ENCODE measurements at regions not wholly inside any gene's neighbourhood (a gene's known extent, or its start where the extent isn't known, plus 50 kb on each side); places are given as distances from the start of the nearest gene placed in this dataset.
"Not testable (repeated sequence)": the region's sequence is repeated elsewhere in the genome, so short reads cannot be mapped to it uniquely, and the experiment has no call there.

DNA sequence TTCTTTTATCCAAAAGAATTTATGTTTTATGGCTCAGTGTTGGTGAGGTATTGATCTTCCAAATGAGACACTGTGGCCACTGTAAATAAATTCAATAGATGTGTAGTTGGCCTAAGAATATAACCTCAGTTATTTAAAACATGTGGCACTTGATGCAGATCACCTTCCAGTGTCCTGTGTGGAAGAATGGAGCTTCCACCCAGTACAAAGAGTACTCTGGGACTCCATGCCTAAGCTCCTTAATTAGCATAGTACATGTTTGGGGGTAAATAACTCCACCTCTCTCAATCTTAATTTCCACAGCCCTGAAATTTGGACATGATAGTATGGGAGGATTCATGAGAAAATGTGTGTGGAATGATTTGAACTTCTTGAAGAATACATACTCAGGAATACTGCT is 105.7 kb downstream of the SPDYE17 start:
- not testable (repeated sequence) for DNase-seq (ENCODE audit: low read depth in 2 of 3, low spot score in 1 of 3)

- DNase-seq (ENCODE audit: low read depth in 2 of 3, low spot score in 1 of 3) = not testable (repeated sequence)
Measured at GRCh38 chr7:76924756-76925155, 107.4 kb downstream of the SPDYE17 start.

- DNase-seq (ENCODE audit: low read depth in 2 of 3, low spot score in 1 of 3) = not testable (repeated sequence)
Measured at GRCh38 chr7:76918619-76919018, 113.5 kb downstream of the SPDYE17 start.

GRCh38 chr7:76914361-76914760 is 117.8 kb downstream of the SPDYE17 start:
- not testable (repeated sequence) for DNase-seq (ENCODE audit: low read depth in 2 of 3, low spot score in 1 of 3)

DNA sequence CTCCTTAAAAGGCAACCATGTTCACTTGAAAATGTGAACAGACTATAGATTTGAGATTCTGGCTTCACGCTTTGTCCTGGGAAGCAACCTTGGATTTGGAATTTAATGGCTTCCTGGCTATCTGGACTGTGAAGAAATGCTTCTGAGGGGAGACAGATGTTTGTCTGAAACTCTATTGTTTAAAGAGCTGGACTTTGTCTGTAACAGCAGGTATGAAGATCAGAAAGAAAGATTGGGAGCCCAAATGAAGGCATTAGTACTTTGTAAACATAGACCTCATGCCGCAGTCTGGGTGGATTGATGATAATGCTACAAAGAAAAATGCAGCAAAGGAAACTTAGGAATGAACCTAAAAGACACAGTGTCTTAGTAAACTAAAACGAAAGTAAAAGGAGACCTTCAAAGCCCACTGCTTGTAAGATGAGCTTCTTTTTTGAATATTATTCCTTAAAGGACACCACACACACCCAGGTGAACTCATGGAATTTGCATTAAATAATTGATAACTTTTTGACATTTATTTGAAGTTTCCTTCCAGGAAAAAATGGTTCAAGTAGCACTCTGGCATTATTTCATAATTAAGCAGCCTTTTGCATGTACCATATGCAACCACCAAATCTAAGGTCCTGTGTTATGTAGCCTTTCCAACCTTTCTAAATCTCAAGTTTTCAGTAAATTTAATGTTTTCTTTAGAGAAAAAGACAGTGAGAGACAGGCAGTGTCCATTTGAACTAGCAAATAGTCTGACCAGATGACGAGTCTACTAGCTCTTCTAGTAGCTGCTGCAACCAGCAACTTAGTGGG is 119.9 kb downstream of the SPDYE17 start:
- DNase-seq (ENCODE audit: low read depth in 2 of 3, low spot score in 1 of 3) = not testable (repeated sequence)

GRCh38 chr7:76904688-76905087 is 127.5 kb downstream of the SPDYE17 start:
- DNase-seq (ENCODE audit: low read depth in 2 of 3, low spot score in 1 of 3) = not testable (repeated sequence)

GRCh38 chr7:76901944-76902710 is 130.0 kb downstream of the SPDYE17 start:
- DNase-seq (ENCODE audit: low read depth in 2 of 3, low spot score in 1 of 3) = not testable (repeated sequence)

- not testable (repeated sequence) for DNase-seq (ENCODE audit: low read depth in 2 of 3, low spot score in 1 of 3)
Measured at GRCh38 chr7:76898807-76899206, 133.4 kb downstream of the SPDYE17 start.

DNA sequence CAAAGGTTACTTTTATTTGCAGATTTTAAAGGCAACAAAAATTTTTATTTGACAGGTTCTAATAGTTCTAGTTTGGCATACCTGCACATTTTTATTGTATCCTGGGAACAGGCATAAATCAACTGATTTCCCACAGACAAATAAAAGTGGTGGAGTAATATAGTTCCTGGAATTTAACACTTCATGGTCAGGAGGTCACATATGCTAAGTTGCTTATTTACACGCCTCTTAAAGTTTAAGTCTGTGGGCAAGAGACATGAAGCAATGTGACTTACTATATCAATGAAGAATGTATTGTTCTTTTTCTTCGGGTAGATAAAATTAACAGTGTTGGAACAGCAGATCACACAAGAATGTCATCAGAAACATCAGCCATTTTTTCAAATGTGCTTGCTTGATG is 135.2 kb downstream of the SPDYE17 start:
- not testable (repeated sequence) for DNase-seq (ENCODE audit: low read depth in 2 of 3, low spot score in 1 of 3)

GRCh38 chr7:76895696-76896095 is 136.5 kb downstream of the SPDYE17 start:
- DNase-seq (ENCODE audit: low read depth in 2 of 3, low spot score in 1 of 3) = not testable (repeated sequence)

DNA sequence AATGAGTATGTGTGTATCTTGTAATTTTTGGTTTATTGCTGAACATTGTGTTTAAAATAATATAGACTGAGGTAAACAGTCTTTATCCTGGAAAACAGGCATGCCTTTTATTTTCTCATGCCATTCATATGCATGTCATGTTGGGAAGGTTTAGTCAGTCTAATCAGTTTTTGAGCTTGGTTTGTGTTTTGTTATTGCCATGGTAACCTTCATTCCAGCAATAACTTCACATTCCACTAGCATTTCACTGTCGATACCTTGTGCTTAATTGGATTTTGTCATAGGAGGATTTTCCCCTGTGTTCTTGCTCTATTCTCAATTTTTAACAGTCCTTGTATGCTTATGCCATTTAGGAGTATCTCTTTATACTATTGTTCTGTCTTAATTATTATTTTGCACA is 140.4 kb downstream of the SPDYE17 start:
- not testable (repeated sequence) for DNase-seq (ENCODE audit: low read depth in 2 of 3, low spot score in 1 of 3)

GRCh38 chr7:76879733-76880288 is 152.3 kb downstream of the SPDYE17 start:
- not testable (repeated sequence) for DNase-seq (ENCODE audit: low read depth in 2 of 3, low spot score in 1 of 3)

- not testable (repeated sequence) for DNase-seq (ENCODE audit: low read depth in 2 of 3, low spot score in 1 of 3)
Measured at GRCh38 chr7:76875760-76876159, 156.4 kb downstream of the SPDYE17 start.

GRCh38 chr7:76870504-76870808 is 161.7 kb downstream of the SPDYE17 start:
- DNase-seq (ENCODE audit: low read depth in 2 of 3, low spot score in 1 of 3) = not testable (repeated sequence)

GRCh38 chr7:76867364-76867889 is 164.7 kb downstream of the SPDYE17 start:
- DNase-seq (ENCODE audit: low read depth in 2 of 3, low spot score in 1 of 3) = not testable (repeated sequence)

DNA sequence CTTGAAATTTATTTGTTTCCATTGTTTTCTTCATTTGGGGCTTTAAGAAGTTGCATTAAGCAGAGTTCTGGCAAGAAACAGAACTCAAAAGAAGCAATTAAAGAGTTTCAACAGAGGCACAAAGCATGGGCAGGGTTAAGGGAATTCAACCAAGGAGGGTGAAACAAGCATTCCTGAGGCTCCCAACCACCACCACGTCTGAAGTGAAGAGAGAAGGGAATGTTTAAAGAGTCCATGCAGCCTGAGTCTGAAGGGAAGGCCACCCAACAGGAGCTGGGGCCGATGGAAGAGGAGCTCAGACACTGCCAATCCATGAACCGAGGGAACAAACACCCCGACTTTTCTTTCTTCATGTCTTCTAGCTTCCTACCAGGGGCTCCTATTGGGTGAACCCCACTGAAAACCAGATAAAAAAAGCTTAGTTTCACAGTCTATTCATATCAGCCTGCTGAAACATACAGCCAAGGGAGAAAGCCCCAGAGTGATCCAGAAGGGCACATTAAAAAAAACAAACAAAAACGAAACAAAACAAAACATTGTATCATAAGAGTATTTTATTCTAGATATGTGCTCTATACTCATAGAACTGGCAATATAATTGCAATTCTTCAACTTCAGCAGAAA is 168.9 kb downstream of the SPDYE17 start:
- DNase-seq (ENCODE audit: low read depth in 2 of 3, low spot score in 1 of 3) = not testable (repeated sequence)

DNA sequence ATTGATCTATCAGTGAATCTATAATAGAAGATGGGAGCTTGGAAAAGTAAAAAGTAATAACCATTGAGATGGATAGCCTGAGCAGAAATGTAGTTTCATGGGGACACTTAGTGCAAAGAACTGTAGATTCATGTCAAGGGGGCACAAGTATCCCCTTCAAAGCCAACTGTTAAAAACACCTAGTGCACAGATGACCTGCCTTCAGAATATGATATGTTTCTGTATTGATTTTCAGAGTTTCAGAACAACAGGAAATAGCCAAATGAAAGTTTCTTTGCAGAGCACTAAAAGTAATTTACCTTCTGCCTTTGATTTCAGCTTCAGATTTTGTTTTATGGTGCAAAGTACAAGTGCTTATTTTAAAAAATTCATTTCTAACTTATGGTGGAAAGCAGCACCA is 169.9 kb downstream of the SPDYE17 start:
- not testable (repeated sequence) for DNase-seq (ENCODE audit: low read depth in 2 of 3, low spot score in 1 of 3)

DNA sequence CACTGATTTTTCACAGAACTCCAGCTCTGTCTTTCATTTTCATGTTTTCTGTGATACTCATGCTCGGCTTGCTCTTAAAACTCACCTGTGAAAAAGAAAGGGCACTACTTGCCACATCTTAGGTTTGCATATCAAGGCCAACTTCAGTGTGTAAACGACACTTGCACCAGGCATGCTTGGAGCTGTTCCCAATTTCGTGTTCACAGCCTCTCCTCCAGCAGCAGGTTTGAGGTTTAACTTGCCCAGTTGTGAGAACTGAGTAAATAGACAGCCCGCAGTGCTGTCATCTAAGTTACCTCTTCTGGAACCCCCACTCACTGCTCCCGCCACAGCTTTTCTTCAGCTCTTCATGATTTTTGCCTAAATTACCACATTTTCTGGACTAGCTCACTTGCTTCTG is 172.2 kb downstream of the SPDYE17 start:
- not testable (repeated sequence) for DNase-seq (ENCODE audit: low read depth in 2 of 3, low spot score in 1 of 3)

- not testable (repeated sequence) for DNase-seq (ENCODE audit: low read depth in 2 of 3, low spot score in 1 of 3)
Measured at GRCh38 chr7:76854631-76855030, 177.5 kb downstream of the SPDYE17 start.

DNA sequence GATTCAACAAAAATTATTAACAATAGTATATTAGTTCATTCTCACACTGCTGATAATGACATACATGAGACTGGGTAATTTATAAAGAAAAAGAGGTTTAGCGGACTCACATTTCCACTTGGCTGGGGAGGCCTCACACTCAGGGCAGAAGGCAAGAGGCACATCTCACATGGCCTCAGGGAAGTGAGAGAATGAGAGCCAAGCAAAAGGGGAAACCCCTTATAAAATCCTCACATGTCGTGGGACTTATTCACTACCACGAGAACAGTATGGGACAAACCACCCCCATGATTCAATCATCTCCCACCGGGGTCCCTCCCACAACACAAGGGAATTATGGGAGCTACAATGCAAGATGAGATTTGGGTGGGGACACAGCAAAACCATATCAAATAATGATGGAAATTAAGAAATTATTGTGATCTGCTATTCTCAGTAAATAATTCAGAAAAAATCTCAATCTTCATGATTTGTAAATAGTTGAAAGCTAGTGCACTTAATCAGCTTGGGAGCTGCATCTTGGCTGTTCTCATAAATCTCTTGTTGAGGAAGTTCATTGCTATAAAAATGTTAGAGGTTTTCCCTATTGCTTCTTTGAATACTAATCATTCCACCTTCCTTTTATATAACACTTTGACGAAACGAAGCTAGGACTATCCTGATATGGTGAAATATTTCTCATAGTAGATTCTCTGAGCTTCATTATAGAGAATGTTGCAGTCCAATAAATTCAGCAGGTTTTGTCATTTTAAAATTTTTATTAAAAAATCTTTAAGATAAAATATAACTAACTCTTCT is 179.2 kb downstream of the SPDYE17 start:
- not testable (repeated sequence) for DNase-seq (ENCODE audit: low read depth in 2 of 3, low spot score in 1 of 3)
